ENCODE measurements at regions not wholly inside any gene's neighbourhood (a gene's known extent, or its start where the extent isn't known, plus 50 kb on each side); places are given as distances from the start of the nearest gene placed in this dataset.
"Not testable (repeated sequence)": the region's sequence is repeated elsewhere in the genome, so short reads cannot be mapped to it uniquely, and the experiment has no call there.

DNA sequence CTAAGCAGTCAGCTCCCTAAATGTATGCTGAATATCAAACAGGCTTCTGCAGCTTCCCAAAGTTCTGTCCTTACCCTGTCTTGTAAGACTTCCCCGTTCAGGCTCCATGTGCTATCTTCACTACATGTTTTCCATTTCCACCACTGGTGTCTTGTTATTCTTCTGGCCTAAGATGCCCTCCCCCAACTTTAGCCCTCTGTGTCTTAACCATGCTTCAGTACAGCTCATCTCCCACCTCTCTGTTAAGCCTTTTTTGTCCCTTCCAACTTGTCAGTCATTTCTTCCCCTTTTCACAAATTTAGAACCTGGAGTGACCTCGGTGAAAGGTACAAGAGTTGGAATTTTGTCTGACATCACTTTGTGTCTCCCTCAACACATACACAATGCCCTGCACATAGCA lies 151.7 kb upstream of the TBL1XR1 start:
- ATAC-seq (no peak), DNase-seq (no peak)
- no peak overlapping the region for H3K27ac Mint-ChIP-seq
- H3K27me3 Mint-ChIP-seq: no peaks in the 10 kb centered on the region
- H3K4me3 Mint-ChIP-seq: no peak overlapping the region
- no peaks in the 10 kb centered on the region for H3K9me3 ChIP-seq (ENCODE audit: control insufficient read depth, low read length, poor library complexity, severe bottlenecking)
- peaks cover 21% of the 10 kb centered on the region for H3K4me1 Mint-ChIP-seq
- no peaks in the 10 kb centered on the region for H3K36me3 Mint-ChIP-seq (ENCODE audit: low read depth)

- peaks cover 21% of the 10 kb centered on the region for H3K4me1 Mint-ChIP-seq
- H3K27me3 Mint-ChIP-seq: no peaks in the 10 kb centered on the region
- no peak for ATAC-seq
- DNase-seq: no peak
- no peak overlapping the region for H3K27ac Mint-ChIP-seq
- no peaks in the 10 kb centered on the region for H3K36me3 Mint-ChIP-seq (ENCODE audit: low read depth)
- no peaks in the 10 kb centered on the region for H3K9me3 ChIP-seq (ENCODE audit: control insufficient read depth, low read length, poor library complexity, severe bottlenecking)
- no peak overlapping the region for H3K4me3 Mint-ChIP-seq
Observed at GRCh38 chr3:177349384-177349783, 152.1 kb upstream of the TBL1XR1 start.

- H3K36me3 Mint-ChIP-seq (ENCODE audit: low read depth): no peaks in the 10 kb centered on the region
- H3K9me3 ChIP-seq (ENCODE audit: control insufficient read depth, low read length, poor library complexity, severe bottlenecking): no peaks in the 10 kb centered on the region
- H3K4me1 Mint-ChIP-seq: peaks cover 19% of the 10 kb centered on the region
- ATAC-seq: no peak
- no peaks in the 10 kb centered on the region for H3K27me3 Mint-ChIP-seq
- no peak overlapping the region for H3K4me3 Mint-ChIP-seq
- H3K27ac Mint-ChIP-seq: no peak overlapping the region
- no peak for DNase-seq
Observed at GRCh38 chr3:177350121-177350520, 152.8 kb upstream of the TBL1XR1 start.

DNA sequence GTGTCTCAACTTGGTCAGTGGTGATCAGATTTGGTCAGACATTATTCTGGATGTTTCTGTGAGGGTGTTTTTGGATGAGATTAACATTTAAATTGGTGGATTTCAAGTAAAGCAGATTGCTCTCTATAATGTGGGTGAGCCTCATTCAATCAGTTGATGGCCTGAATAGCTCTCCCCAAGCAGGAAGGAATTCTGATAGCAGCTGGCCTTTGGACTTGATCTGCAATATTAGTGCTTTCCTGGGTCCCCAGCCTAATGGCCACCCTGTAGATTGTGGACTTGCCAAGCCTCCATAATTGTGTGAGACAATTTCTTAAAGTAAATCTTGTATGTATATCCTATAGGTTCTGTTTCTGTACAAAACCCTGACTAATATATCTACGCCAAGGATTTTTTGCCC lies 153.9 kb upstream of the TBL1XR1 start:
- Mint-ChIP-seq H3K4me1 (peaks cover 14% of the 10 kb centered on the region), H3K36me3 (ENCODE audit: low read depth) (no peaks in the 10 kb centered on the region), H3K27ac (peak overlapping the region; percentile 22), H3K4me3 (no peak overlapping the region), H3K27me3 (no peaks in the 10 kb centered on the region)
- DNase-seq (no peak), ATAC-seq (no peak)
- H3K9me3 ChIP-seq (ENCODE audit: control insufficient read depth, low read length, poor library complexity, severe bottlenecking): no peaks in the 10 kb centered on the region

DNA sequence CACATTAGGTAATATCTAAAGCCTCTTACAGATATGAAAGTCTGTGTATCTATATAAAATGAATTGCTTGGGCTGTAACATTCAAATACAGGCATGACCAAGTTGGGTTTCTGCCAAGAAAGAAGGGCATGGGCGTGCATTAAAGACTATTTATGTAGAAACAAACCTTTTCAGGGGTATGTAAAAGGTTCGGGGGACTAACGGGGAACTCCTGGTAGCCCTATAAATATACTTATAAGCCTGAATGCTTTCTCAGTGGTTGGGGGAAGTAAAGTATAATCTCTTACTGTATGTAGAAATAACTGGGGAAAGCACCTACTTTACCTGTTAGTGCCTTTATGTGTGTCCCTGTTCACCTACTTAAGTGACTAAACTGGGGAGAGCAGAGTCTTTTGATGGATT lies 154.5 kb upstream of the TBL1XR1 start:
- ATAC-seq: peak; percentile 75
- peak overlapping the region; percentile 22 for H3K27ac Mint-ChIP-seq
- no peak for DNase-seq
- H3K27me3 Mint-ChIP-seq: no peaks in the 10 kb centered on the region
- peaks cover 14% of the 10 kb centered on the region for H3K4me1 Mint-ChIP-seq
- no peaks in the 10 kb centered on the region for H3K9me3 ChIP-seq (ENCODE audit: control insufficient read depth, low read length, poor library complexity, severe bottlenecking)
- no peak overlapping the region for H3K4me3 Mint-ChIP-seq
- H3K36me3 Mint-ChIP-seq (ENCODE audit: low read depth): no peaks in the 10 kb centered on the region

GRCh38 chr3:177352424-177352823 lies 155.1 kb upstream of the TBL1XR1 start:
- no peak for ATAC-seq

DNA sequence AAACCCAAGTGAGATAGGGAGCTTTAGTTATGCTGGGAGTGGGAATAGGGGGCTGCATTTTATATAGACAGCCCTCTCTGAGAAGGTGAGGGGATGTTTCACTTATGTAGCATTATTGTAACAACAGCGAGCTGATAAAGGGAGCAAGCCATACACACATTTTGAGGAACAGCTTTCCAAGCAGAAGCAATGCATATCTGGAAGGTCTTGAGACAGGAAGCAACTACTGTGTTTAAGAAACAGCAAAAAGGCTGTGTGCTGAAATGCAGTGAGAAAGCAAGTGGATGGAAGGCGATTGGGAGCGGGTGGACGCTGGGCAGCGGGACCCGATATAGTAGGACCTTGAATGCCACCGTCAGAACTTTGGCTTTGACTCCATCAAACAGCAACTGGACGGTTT lies 155.9 kb upstream of the TBL1XR1 start:
- Mint-ChIP-seq H3K27me3 (no peaks in the 10 kb centered on the region), H3K4me3 (peak overlapping the region; percentile 15), H3K27ac (peak overlapping the region; percentile 22), H3K36me3 (ENCODE audit: low read depth) (no peaks in the 10 kb centered on the region), H3K4me1 (peaks cover 16% of the 10 kb centered on the region)
- ATAC-seq (no peak), DNase-seq (no peak)
- no peaks in the 10 kb centered on the region for H3K9me3 ChIP-seq (ENCODE audit: control insufficient read depth, low read length, poor library complexity, severe bottlenecking)

More at GRCh38 chr3:177352424-177352823, 155.1 kb upstream of the TBL1XR1 start:
- H3K9me3 ChIP-seq (ENCODE audit: control insufficient read depth, low read length, poor library complexity, severe bottlenecking): no peaks in the 10 kb centered on the region
- no peaks in the 10 kb centered on the region for H3K36me3 Mint-ChIP-seq (ENCODE audit: low read depth)
- peaks cover 16% of the 10 kb centered on the region for H3K4me1 Mint-ChIP-seq
- no peaks in the 10 kb centered on the region for H3K27me3 Mint-ChIP-seq
- H3K27ac Mint-ChIP-seq: no peak overlapping the region
- no peak for DNase-seq
- H3K4me3 Mint-ChIP-seq: no peak overlapping the region

DNA sequence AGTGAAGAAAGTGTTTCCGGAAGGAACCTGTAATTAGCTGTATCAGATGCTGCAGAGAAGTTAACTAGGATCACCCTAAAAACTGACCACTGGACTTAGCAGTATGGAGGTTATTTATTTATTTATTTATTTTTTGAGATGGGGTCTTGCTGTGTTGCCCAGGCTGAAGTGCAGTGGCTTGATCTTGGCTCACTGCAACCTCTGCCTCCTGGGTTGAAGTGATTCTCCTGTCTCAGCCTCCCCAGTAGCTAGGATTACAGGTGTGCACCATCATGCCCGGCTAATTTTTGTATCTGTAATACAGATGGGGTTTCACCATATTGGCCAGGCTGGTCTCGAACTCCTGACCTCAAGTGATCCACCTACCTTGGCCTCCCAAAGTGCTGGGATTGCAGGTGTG lies 156.6 kb upstream of the TBL1XR1 start:
- not testable (repeated sequence) for H3K27me3 Mint-ChIP-seq; DNase-seq; ATAC-seq; H3K36me3 Mint-ChIP-seq (ENCODE audit: low read depth); H3K9me3 ChIP-seq (ENCODE audit: control insufficient read depth, low read length, poor library complexity, severe bottlenecking); H3K27ac Mint-ChIP-seq; H3K4me3 Mint-ChIP-seq
- peaks cover 22% of the 10 kb centered on the region for H3K4me1 Mint-ChIP-seq

DNA sequence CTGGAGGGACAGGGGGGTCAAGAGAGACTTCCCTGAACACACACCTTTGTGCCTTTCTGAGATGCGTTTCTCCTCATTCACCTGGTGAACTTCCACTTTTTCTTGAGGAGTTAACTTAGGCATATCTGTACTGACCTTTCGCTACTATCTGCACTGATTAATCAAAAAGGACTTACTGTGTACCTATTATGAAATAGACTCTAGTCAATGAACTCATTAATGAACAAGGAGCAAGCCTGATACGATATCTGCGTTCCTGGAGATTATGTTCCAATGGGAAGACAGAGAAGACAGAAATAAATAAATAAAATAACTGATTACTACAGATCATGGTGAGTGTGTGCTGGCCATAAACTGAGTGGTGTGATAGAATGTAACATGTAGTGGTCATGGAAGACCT lies 157.2 kb upstream of the TBL1XR1 start:
- Mint-ChIP-seq H3K36me3 (ENCODE audit: low read depth) (no peaks in the 10 kb centered on the region), H3K27ac (no peak overlapping the region), H3K27me3 (no peaks in the 10 kb centered on the region), H3K4me3 (no peak overlapping the region), H3K4me1 (peaks cover 25% of the 10 kb centered on the region)
- H3K9me3 ChIP-seq (ENCODE audit: control insufficient read depth, low read length, poor library complexity, severe bottlenecking): no peaks in the 10 kb centered on the region
- ATAC-seq (no peak), DNase-seq (no peak)

GRCh38 chr3:177356113-177356512 lies 158.8 kb upstream of the TBL1XR1 start:
- Mint-ChIP-seq H3K4me3 (no peak overlapping the region), H3K36me3 (ENCODE audit: low read depth) (no peaks in the 10 kb centered on the region), H3K27me3 (no peaks in the 10 kb centered on the region), H3K4me1 (peaks cover 32% of the 10 kb centered on the region), H3K27ac (peak overlapping the region; percentile 98)
- ATAC-seq: no peak
- DNase-seq: no peak
- H3K9me3 ChIP-seq (ENCODE audit: control insufficient read depth, low read length, poor library complexity, severe bottlenecking): no peaks in the 10 kb centered on the region

DNA sequence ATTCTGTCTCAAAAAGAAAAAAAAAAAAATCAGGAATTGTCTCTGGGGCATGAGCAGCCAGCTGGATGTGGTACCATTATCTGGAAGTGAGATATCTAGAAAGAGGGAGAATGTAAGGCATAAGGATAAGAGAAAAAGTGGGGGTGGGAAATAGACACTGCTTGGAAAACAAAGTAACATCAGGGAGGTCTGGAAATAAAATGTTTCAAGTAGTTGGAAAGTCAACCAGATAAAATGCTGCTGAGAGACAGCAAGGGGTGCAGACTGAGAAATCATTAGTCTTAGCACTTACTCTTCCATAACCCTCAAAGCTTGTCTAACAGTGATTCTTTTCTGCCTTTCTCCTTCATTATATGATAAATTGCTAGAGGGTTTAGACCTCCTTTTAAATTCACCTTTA lies 159.7 kb upstream of the TBL1XR1 start:
- Mint-ChIP-seq H3K27ac (peak overlapping the region; percentile 98), H3K4me1 (peaks cover 36% of the 10 kb centered on the region)

GRCh38 chr3:177357352-177358090 lies 160.2 kb upstream of the TBL1XR1 start:
- H3K27me3 Mint-ChIP-seq: no peaks in the 10 kb centered on the region
- no peak for ATAC-seq
- H3K4me3 Mint-ChIP-seq: peak overlapping the region; percentile 85
- H3K27ac Mint-ChIP-seq: peak overlapping the region; percentile 98
- peaks cover 34% of the 10 kb centered on the region for H3K4me1 Mint-ChIP-seq
- no peak for DNase-seq
- H3K36me3 Mint-ChIP-seq (ENCODE audit: low read depth): no peaks in the 10 kb centered on the region
- H3K9me3 ChIP-seq (ENCODE audit: control insufficient read depth, low read length, poor library complexity, severe bottlenecking): no peaks in the 10 kb centered on the region

More for the DNA sequence above, 159.7 kb upstream of the TBL1XR1 start:
- Mint-ChIP-seq H3K36me3 (ENCODE audit: low read depth) (no peaks in the 10 kb centered on the region), H3K4me3 (no peak overlapping the region), H3K27me3 (no peaks in the 10 kb centered on the region)
- DNase-seq (no peak), ATAC-seq (no peak)
- no peaks in the 10 kb centered on the region for H3K9me3 ChIP-seq (ENCODE audit: control insufficient read depth, low read length, poor library complexity, severe bottlenecking)

GRCh38 chr3:177358091-177358976 lies 161.1 kb upstream of the TBL1XR1 start:
- H3K27me3 Mint-ChIP-seq: no peaks in the 10 kb centered on the region
- ATAC-seq (peak; percentile 43), DNase-seq (peak; percentile 23 to 43 (median 26))
- H3K27ac Mint-ChIP-seq: peak overlapping the region; percentile 98
- peak overlapping the region; percentile 85 for H3K4me3 Mint-ChIP-seq
- H3K9me3 ChIP-seq (ENCODE audit: control insufficient read depth, low read length, poor library complexity, severe bottlenecking): no peaks in the 10 kb centered on the region
- no peaks in the 10 kb centered on the region for H3K36me3 Mint-ChIP-seq (ENCODE audit: low read depth)
- H3K4me1 Mint-ChIP-seq: peaks cover 36% of the 10 kb centered on the region
